ENCODE measurements at regions not wholly inside any gene's neighbourhood (a gene's known extent, or its start where the extent isn't known, plus 50 kb on each side); places are given as distances from the start of the nearest gene placed in this dataset.

GRCh38 chr1:4596486-4596885, 57.9 kb upstream of the AJAP1 start:
- peaks cover 32% of the 10 kb centered on the region for H3K27me3 ChIP-seq
- H3K27ac ChIP-seq: no peak overlapping the region
- no peaks in the 10 kb centered on the region for H3K36me3 ChIP-seq
- no peak for DNase-seq
- H3K4me1 ChIP-seq: no peaks in the 10 kb centered on the region
- H3K9me3 ChIP-seq (replicated peaks): no peaks in the 10 kb centered on the region
- no peak overlapping the region for H3K4me3 ChIP-seq

DNA sequence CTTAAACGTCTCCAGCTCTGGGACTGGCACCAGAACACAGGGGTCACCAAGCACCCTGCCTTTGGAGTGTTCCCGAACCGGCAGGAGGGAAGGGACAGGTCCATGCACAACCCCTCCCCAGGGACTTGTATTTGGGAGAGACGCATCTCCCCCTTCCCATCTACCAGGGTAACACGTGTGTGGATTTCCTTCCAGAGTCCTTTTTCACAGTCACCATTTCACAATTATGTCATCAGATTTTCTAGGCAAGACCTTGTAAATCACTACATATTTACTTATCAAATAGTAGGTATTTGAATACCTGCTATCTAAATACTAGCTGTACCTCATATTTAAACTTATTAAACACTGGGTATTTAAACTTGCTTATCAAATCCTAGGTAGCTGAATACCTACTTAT, 57.4 kb upstream of the AJAP1 start:
- Histone ChIP-seq H3K4me3 (no peak overlapping the region), H3K4me1 (no peaks in the 10 kb centered on the region), H3K9me3 (replicated peaks) (no peaks in the 10 kb centered on the region), H3K27ac (no peak overlapping the region), H3K27me3 (peaks cover 34% of the 10 kb centered on the region), H3K36me3 (no peaks in the 10 kb centered on the region)
- no peak for DNase-seq

DNA sequence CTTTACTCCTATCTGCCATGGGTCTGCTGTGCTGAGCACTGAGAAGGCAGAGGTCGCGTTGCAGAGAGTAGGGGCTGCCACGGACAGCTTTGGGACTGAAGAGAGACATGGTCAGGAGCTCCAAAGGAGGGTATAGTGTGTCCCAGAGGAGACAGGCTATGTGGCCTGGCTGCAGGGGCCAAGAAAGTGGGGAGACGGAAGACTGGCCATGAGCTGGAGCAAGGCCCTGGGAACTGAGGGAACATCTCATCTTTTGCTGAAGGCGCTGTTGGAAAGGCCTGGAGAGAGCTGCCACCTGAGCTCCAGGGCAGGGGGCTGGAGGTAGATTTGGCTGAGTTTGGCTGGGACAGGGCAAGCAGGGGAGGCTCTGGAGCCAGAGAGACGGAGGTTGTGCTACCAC, 55.8 kb upstream of the AJAP1 start:
- Histone ChIP-seq H3K9me3 (replicated peaks) (no peaks in the 10 kb centered on the region), H3K4me3 (no peak overlapping the region), H3K27me3 (peaks cover 28% of the 10 kb centered on the region)

DNA sequence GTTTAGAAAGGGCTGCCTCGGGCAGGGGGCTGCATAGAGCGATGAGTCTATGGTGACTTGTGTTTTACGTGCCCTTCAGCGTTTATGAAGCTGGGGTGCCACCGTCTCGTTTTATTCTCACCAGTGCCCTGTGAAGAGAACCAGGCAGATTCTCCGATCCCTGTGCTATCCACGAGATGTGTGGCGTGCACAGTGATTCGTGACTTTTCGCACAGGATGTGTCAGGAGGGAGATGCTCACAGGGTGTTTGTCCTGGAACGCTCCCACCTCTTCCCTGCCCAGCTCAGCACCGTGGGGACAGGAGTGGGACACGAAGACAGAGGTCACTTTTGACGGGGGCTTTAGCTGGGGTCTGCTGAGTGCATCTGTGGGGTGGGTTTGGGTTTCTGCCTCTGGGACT, 54.9 kb upstream of the AJAP1 start:
- H3K36me3 ChIP-seq: no peaks in the 10 kb centered on the region
- H3K4me1 ChIP-seq: no peaks in the 10 kb centered on the region
- no peak for DNase-seq
- no peaks in the 10 kb centered on the region for H3K9me3 ChIP-seq (replicated peaks)
- H3K27me3 ChIP-seq: peaks cover 38% of the 10 kb centered on the region
- no peak overlapping the region for H3K4me3 ChIP-seq
- no peak overlapping the region for H3K27ac ChIP-seq

More for the DNA sequence above, 55.8 kb upstream of the AJAP1 start:
- DNase-seq: no peak
- no peak overlapping the region for H3K27ac ChIP-seq
- no peaks in the 10 kb centered on the region for H3K4me1 ChIP-seq
- no peaks in the 10 kb centered on the region for H3K36me3 ChIP-seq

GRCh38 chr1:4599951-4600481, 54.4 kb upstream of the AJAP1 start:
- peaks cover 39% of the 10 kb centered on the region for H3K27me3 ChIP-seq

DNA sequence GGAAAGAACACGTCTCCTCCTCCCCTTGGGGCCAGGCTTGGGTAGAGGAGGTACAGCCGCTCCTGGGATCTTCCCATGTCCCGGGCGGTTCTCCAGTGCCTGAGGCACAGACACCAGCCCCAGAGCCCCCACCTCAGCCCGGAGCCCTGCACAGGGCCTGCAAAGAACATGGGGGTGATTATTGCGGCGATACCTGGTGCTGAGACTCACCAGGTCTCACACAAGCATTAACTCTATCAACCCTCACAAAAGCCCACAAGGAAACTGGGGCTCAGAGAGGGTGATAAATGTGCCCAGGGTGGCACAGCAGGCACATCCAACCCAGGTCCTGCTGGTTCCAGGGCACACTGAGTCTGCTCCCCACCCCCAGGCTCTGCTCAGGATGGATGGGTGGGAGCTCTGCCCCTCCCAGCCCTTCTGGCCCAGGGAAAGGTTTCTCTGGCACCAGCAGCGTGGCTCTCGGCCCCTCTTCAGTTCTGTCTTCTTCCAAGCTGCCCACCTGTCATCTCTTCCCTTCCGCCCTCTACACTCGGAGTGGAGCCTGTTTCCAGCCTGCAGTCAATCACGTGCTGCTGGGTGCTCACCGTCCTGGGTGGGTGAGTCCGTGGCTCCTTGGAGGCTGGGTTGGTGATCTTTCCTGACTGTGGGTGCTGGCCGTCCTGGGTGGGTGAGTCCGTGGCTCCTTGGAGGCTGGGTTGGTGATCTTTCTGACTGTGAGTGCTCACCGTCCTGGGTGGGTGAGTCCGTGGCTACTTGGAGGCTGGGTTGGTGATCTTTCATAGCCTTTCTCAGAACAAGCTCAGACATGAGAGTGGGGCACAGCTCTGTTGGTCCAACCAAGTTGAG, 53.6 kb upstream of the AJAP1 start:
- Histone ChIP-seq H3K27me3 (peaks cover 42% of the 10 kb centered on the region), H3K4me1 (no peaks in the 10 kb centered on the region), H3K4me3 (no peak overlapping the region), H3K27ac (no peak overlapping the region), H3K36me3 (no peaks in the 10 kb centered on the region), H3K9me3 (replicated peaks) (no peaks in the 10 kb centered on the region)
- DNase-seq: no peak

More at GRCh38 chr1:4599951-4600481, 54.4 kb upstream of the AJAP1 start:
- Histone ChIP-seq H3K36me3 (no peaks in the 10 kb centered on the region), H3K4me1 (no peaks in the 10 kb centered on the region), H3K9me3 (replicated peaks) (no peaks in the 10 kb centered on the region), H3K4me3 (no peak overlapping the region), H3K27ac (no peak overlapping the region)
- DNase-seq: no peak

DNA sequence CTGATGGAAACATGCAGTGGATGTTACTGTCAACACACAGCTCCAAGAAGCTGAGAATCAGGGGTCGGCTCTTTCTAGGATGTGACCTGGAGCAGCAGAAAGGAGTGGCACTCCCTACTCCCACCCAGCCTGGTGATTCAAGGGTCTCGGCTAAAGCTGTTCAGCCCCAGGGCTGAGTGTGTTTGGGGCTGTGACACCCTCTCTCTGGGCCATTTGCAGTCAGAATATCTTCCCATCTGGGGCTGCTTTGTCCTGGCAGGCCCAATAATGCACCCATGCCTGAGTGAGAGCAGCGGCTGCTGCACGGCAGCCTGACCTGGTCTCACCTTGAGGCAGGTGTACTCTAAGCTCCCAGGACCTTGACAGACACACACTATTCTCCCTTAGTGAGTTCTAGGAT, 52.5 kb upstream of the AJAP1 start:
- no peak for DNase-seq
- Histone ChIP-seq H3K27ac (no peak overlapping the region), H3K4me3 (no peak overlapping the region), H3K9me3 (replicated peaks) (no peaks in the 10 kb centered on the region), H3K36me3 (no peaks in the 10 kb centered on the region), H3K4me1 (no peaks in the 10 kb centered on the region), H3K27me3 (peaks cover 35% of the 10 kb centered on the region)

DNA sequence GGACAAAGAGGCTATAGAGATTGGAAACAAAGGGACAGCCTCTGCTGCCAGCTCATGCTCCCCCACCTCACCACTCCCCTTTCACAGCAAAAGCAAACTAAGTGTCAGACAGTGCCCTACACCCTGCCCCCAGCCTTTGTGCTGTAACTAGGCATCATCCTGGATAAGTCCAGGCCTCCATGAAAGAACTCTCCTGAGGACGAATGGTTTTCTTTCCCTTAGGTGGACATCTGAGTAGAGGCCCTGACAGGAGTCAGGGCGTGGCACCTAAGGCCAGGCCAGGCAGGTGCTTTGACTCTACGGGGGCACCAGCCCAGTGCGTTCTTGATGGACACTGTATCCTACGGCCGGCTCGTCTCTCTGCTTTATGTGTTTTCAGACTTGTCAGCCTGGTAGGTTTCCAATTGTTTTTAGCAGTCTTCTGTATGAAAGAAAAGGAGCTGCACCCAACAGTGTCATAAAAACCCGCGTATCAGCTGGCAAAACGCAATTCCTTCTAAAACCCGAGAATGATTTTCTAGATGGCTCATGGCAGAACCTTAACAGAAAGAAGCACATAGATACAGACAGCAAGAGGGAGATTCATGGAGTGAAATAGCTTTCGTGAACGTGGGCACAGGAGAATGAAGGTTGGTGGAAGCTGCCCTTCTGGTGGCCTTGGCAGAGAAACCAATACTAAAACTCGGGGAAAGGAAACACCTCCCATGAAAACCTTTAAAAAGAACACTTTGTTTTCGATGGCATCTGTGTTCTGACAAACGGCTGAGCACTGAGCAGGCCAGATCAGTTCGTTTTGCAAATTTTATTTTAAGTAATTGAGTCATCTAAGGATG, 51.7 kb upstream of the AJAP1 start:
- no peaks in the 10 kb centered on the region for H3K9me3 ChIP-seq (replicated peaks)

GRCh38 chr1:4603295-4604110, 50.9 kb upstream of the AJAP1 start:
- Histone ChIP-seq H3K27ac (no peak overlapping the region), H3K9me3 (replicated peaks) (no peaks in the 10 kb centered on the region), H3K4me3 (no peak overlapping the region), H3K4me1 (no peaks in the 10 kb centered on the region), H3K36me3 (no peaks in the 10 kb centered on the region), H3K27me3 (peaks cover 32% of the 10 kb centered on the region)
- DNase-seq: no peak

More for the DNA sequence above, 51.7 kb upstream of the AJAP1 start:
- DNase-seq: no peak
- Histone ChIP-seq H3K36me3 (no peaks in the 10 kb centered on the region), H3K4me3 (no peak overlapping the region), H3K27me3 (peaks cover 32% of the 10 kb centered on the region), H3K4me1 (no peaks in the 10 kb centered on the region), H3K27ac (no peak overlapping the region)

All from SJCRH30 (cell line).